ENCODE measurements at regions not wholly inside any gene's neighbourhood (a gene's known extent, or its start where the extent isn't known, plus 50 kb on each side); places are given as distances from the start of the nearest gene placed in this dataset.

- TF ChIP-seq, protein P1, sequence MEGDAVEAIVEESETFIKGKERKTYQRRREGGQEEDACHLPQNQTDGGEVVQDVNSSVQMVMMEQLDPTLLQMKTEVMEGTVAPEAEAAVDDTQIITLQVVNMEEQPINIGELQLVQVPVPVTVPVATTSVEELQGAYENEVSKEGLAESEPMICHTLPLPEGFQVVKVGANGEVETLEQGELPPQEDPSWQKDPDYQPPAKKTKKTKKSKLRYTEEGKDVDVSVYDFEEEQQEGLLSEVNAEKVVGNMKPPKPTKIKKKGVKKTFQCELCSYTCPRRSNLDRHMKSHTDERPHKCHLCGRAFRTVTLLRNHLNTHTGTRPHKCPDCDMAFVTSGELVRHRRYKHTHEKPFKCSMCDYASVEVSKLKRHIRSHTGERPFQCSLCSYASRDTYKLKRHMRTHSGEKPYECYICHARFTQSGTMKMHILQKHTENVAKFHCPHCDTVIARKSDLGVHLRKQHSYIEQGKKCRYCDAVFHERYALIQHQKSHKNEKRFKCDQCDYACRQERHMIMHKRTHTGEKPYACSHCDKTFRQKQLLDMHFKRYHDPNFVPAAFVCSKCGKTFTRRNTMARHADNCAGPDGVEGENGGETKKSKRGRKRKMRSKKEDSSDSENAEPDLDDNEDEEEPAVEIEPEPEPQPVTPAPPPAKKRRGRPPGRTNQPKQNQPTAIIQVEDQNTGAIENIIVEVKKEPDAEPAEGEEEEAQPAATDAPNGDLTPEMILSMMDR (IDR thresholded peaks at IDR 0.05 in 4 of 5, conservative IDR thresholded peaks at IDR 0.05 in 1 of 5): no peak
- no peak for TF ChIP-seq POLR2A (IDR thresholded peaks at IDR 0.05)
Measured at GRCh38 chr12:42758806-42759205, 169.3 kb upstream of the PRICKLE1 start.
